Liver (tissue), 8 donors: ENCODE measurements at regions not wholly inside any gene's neighbourhood (a gene's known extent, or its start where the extent isn't known, plus 50 kb on each side); places are given as distances from the start of the nearest gene placed in this dataset.

Experiments used
- DNase-seq: peaks from one replicate; pipeline ENCODE4 v3.0.0-alpha.2; 2017; ENCODE audit warnings: low spot score
- H3K27ac ChIP-seq, 2 donors: one replicate each; pipeline ENCODE4 v1.7.0; 2013; ENCODE audit warnings: inconsistent platforms in 2 of 2, low read length in 2 of 2, control low read depth in 1 of 2, low read depth in 1 of 2, mild to moderate bottlenecking in 1 of 2
- H3K27me3 ChIP-seq, 4 donors: one replicate each; pipeline versions ENCODE4 v1.6.1 to v1.7.0; 2013; ENCODE audit warnings: low read length in 3 of 4, inconsistent platforms in 1 of 4, mild to moderate bottlenecking in 1 of 4, moderate library complexity in 1 of 4; ENCODE audit not compliant: control insufficient read depth in 4 of 4, insufficient read depth in 4 of 4
- H3K36me3 ChIP-seq, 4 donors: one replicate each; pipeline versions ENCODE4 v1.6.1 to v1.7.0; 2013; ENCODE audit warnings: low read length in 3 of 4, mild to moderate bottlenecking in 3 of 4, low read depth in 1 of 4, moderate library complexity in 1 of 4; ENCODE audit not compliant: control insufficient read depth in 4 of 4, insufficient read depth in 3 of 4
- H3K4me1 ChIP-seq, 4 donors: one replicate each; pipeline versions ENCODE4 v1.6.1 to v1.7.0; 2013; ENCODE audit warnings: low read length in 3 of 4, mild to moderate bottlenecking in 3 of 4, moderate library complexity in 1 of 4; ENCODE audit not compliant: control insufficient read depth in 4 of 4, insufficient read depth in 4 of 4
- H3K4me3 ChIP-seq, 3 donors: one replicate each; pipeline versions ENCODE4 v1.6.1 to v1.7.0; 2013; ENCODE audit warnings: low read length in 3 of 3, control low read depth in 1 of 3, low read depth in 1 of 3, mild to moderate bottlenecking in 1 of 3
- H3K9ac ChIP-seq, 2 donors: one replicate each; pipeline ENCODE4 v1.7.0; 2013; ENCODE audit warnings: low read length in 2 of 2, mild to moderate bottlenecking in 2 of 2, moderate library complexity in 2 of 2, control low read depth in 1 of 2, low read depth in 1 of 2
- H3K9me3 ChIP-seq, 4 donors: one replicate each; pipeline versions ENCODE4 v1.6.1 to v1.7.0; 2013; ENCODE audit warnings: low read length in 3 of 4; ENCODE audit not compliant: control insufficient read depth in 4 of 4
- FOXA1 ChIP-seq: IDR thresholded peaks from 2 replicates; pipeline ENCODE4 v1.6.1; 2016; ENCODE audit warnings: antibody characterized with exemption
- FOXA2 ChIP-seq: IDR thresholded peaks from 2 replicates; pipeline ENCODE4 v1.6.1; 2016; ENCODE audit warnings: antibody characterized with exemption
- GABPA ChIP-seq, 2 donors: IDR thresholded peaks in 1 of 2; conservative IDR thresholded peaks in 1 of 2; 2 replicates each; pipeline ENCODE4 v1.6.1; 2016; ENCODE audit warnings: antibody characterized with exemption in 2 of 2, mild to moderate bottlenecking in 1 of 2, moderate library complexity in 1 of 2
- HNF4G ChIP-seq: IDR thresholded peaks from 2 replicates; pipeline ENCODE4 v1.6.1; 2016; ENCODE audit warnings: antibody characterized with exemption
- JUND ChIP-seq, 2 donors: IDR thresholded peaks; 2 replicates each; pipeline ENCODE4 v1.6.1; 2016; ENCODE audit warnings: antibody characterized with exemption in 2 of 2
- NR2F2 ChIP-seq: IDR thresholded peaks from 2 replicates; pipeline ENCODE4 v1.6.1; 2016; ENCODE audit warnings: antibody characterized with exemption
- RAD21 ChIP-seq, 2 donors: IDR thresholded peaks; 2 replicates each; pipeline ENCODE4 v1.6.1; 2016; ENCODE audit warnings: antibody characterized with exemption in 2 of 2, mild to moderate bottlenecking in 2 of 2
- RXRA ChIP-seq, 2 donors: IDR thresholded peaks; 2 replicates each; pipeline ENCODE4 v1.6.1; 2017 to 2018; ENCODE audit warnings: antibody characterized with exemption in 2 of 2, mild to moderate bottlenecking in 1 of 2
- SP1 ChIP-seq: IDR thresholded peaks from 2 replicates; pipeline ENCODE4 v1.6.1; 2018; ENCODE audit warnings: antibody characterized with exemption, mild to moderate bottlenecking
- TAF1 ChIP-seq: conservative IDR thresholded peaks from 2 replicates; pipeline ENCODE4 v1.6.1; 2016; ENCODE audit warnings: antibody characterized with exemption, mild to moderate bottlenecking
- YY1 ChIP-seq: IDR thresholded peaks from 2 replicates; pipeline ENCODE4 v1.6.1; 2016; ENCODE audit warnings: antibody characterized with exemption, mild to moderate bottlenecking
- WGBS: extraction: QIAGEN DNeasy Blood & Tissue Kit; methylation state at CpG from one replicate; pipeline ENCODE4 v1.1.7; 2013; 5-methylcytosine and 5-hydroxymethylcytosine counted together
- TF ChIP-seq, protein P1 (sequence below): IDR thresholded peaks from 2 replicates; pipeline ENCODE4 v1.6.1; 2016; ENCODE audit warnings: antibody characterized with exemption
- TF ChIP-seq, protein P2 (sequence below): IDR thresholded peaks from 2 replicates; pipeline ENCODE4 v1.6.1; 2016; ENCODE audit warnings: antibody characterized with exemption
- TF ChIP-seq, protein P3 (sequence below): IDR thresholded peaks from 2 replicates; pipeline ENCODE4 v1.6.1; 2016; ENCODE audit warnings: antibody characterized with exemption, mild to moderate bottlenecking
- TF ChIP-seq, protein P4 (sequence below): IDR thresholded peaks from 2 replicates; pipeline ENCODE4 v1.6.1; 2016; ENCODE audit warnings: antibody characterized with exemption
- TF ChIP-seq, protein P5 (sequence below): fragments of 150-350 bp; IDR thresholded peaks from 2 replicates; pipeline ENCODE4 v1.5.1; 2017; ENCODE audit warnings: improper control_type of control experiment, low read depth, low read length; ENCODE audit not compliant: missing input control
- donor health status: healthy.
- donor health status: healthy.
- donor health status: healthy.
- donor health status: healthy.
- donor health status: healthy.

DNA sequence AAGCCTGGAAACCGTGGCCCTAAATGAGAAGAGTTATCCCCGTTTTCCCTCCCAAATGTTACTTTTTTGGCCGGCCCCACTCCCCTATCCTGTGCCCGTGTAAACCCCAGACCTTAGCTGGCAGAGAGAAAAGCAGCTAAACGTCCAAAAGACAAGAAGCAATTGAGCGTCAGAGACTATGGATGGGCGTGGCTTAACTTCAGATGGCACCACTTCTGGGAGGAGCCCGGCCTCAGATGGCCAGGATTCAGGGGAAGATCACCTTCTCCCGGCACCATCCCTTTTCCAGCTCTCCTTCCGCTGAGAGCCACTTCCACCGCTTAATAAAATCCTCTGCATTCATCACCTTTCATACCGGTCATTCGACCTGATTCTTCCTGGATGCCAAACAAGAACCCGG lies 350.1 kb upstream of the PCDH7 start:
- Histone ChIP-seq H3K27me3 (no peaks in the 10 kb centered on the region), H3K9me3 (no peaks in the 10 kb centered on the region), H3K4me3 (no peak overlapping the region), H3K27ac (no peak overlapping the region), H3K36me3 (no peaks in the 10 kb centered on the region), H3K9ac (no peak overlapping the region), H3K4me1 (no peaks in the 10 kb centered on the region)
- 74% methylated on average over 14 of the region's 14 CpGs for WGBS
- no peak for DNase-seq
- TF ChIP-seq, protein P1, sequence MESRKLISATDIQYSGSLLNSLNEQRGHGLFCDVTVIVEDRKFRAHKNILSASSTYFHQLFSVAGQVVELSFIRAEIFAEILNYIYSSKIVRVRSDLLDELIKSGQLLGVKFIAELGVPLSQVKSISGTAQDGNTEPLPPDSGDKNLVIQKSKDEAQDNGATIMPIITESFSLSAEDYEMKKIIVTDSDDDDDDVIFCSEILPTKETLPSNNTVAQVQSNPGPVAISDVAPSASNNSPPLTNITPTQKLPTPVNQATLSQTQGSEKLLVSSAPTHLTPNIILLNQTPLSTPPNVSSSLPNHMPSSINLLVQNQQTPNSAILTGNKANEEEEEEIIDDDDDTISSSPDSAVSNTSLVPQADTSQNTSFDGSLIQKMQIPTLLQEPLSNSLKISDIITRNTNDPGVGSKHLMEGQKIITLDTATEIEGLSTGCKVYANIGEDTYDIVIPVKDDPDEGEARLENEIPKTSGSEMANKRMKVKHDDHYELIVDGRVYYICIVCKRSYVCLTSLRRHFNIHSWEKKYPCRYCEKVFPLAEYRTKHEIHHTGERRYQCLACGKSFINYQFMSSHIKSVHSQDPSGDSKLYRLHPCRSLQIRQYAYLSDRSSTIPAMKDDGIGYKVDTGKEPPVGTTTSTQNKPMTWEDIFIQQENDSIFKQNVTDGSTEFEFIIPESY: no peak
- TF ChIP-seq GABPA (IDR thresholded peaks at IDR 0.05 in 1 of 2, conservative IDR thresholded peaks at IDR 0.05 in 1 of 2) (no peak), SP1 (no peak), YY1 (no peak), JUND (IDR thresholded peaks at IDR 0.05) (no peak), FOXA2 (no peak), NR2F2 (no peak), RXRA (IDR thresholded peaks at IDR 0.05) (no peak), TAF1 (no peak), FOXA1 (no peak), RAD21 (IDR thresholded peaks at IDR 0.05) (no peak), HNF4G (no peak)
- TF ChIP-seq, protein P2, sequence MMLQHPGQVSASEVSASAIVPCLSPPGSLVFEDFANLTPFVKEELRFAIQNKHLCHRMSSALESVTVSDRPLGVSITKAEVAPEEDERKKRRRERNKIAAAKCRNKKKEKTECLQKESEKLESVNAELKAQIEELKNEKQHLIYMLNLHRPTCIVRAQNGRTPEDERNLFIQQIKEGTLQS: no peak
- TF ChIP-seq, protein P3, sequence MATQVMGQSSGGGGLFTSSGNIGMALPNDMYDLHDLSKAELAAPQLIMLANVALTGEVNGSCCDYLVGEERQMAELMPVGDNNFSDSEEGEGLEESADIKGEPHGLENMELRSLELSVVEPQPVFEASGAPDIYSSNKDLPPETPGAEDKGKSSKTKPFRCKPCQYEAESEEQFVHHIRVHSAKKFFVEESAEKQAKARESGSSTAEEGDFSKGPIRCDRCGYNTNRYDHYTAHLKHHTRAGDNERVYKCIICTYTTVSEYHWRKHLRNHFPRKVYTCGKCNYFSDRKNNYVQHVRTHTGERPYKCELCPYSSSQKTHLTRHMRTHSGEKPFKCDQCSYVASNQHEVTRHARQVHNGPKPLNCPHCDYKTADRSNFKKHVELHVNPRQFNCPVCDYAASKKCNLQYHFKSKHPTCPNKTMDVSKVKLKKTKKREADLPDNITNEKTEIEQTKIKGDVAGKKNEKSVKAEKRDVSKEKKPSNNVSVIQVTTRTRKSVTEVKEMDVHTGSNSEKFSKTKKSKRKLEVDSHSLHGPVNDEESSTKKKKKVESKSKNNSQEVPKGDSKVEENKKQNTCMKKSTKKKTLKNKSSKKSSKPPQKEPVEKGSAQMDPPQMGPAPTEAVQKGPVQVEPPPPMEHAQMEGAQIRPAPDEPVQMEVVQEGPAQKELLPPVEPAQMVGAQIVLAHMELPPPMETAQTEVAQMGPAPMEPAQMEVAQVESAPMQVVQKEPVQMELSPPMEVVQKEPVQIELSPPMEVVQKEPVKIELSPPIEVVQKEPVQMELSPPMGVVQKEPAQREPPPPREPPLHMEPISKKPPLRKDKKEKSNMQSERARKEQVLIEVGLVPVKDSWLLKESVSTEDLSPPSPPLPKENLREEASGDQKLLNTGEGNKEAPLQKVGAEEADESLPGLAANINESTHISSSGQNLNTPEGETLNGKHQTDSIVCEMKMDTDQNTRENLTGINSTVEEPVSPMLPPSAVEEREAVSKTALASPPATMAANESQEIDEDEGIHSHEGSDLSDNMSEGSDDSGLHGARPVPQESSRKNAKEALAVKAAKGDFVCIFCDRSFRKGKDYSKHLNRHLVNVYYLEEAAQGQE: no peak
- TF ChIP-seq, protein P4, sequence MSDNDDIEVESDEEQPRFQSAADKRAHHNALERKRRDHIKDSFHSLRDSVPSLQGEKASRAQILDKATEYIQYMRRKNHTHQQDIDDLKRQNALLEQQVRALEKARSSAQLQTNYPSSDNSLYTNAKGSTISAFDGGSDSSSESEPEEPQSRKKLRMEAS: no peak

DNA sequence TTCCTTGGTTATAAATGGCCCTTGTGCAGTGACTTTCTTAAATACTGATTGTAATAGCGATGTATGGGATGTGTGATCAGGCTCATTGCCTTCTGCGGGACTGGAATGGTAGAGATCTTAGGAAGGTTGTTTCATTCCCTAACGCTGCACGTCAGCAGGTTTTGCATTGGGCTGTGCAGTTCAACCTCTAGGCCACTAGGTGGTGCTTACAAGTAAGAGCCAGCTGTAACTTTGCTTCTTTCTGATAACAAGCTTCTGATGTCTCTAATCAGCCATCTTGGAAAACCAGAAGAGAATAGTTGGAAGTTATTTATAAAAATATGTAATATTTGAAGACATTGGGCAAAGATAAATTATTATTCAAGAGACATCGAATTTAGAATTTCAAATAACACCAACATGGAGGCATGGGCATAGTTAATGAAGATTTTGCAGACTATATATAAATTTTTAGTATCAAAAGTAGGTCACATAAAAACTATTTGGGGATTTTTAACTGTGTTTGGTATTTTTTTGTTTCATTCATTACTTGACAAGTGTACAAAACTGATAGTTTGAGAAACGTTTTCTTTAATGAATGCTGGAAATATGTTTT lies 339.7 kb upstream of the PCDH7 start:
- no peaks in the 10 kb centered on the region for H3K9me3 ChIP-seq
- H3K36me3 ChIP-seq: no peaks in the 10 kb centered on the region

More for the DNA sequence above, 339.7 kb upstream of the PCDH7 start:
- TF ChIP-seq YY1 (peak; percentile 51), FOXA1 (no peak), FOXA2 (no peak), RAD21 (IDR thresholded peaks at IDR 0.05) (peak; percentile 43 to 72)
- TF ChIP-seq, protein P5, sequence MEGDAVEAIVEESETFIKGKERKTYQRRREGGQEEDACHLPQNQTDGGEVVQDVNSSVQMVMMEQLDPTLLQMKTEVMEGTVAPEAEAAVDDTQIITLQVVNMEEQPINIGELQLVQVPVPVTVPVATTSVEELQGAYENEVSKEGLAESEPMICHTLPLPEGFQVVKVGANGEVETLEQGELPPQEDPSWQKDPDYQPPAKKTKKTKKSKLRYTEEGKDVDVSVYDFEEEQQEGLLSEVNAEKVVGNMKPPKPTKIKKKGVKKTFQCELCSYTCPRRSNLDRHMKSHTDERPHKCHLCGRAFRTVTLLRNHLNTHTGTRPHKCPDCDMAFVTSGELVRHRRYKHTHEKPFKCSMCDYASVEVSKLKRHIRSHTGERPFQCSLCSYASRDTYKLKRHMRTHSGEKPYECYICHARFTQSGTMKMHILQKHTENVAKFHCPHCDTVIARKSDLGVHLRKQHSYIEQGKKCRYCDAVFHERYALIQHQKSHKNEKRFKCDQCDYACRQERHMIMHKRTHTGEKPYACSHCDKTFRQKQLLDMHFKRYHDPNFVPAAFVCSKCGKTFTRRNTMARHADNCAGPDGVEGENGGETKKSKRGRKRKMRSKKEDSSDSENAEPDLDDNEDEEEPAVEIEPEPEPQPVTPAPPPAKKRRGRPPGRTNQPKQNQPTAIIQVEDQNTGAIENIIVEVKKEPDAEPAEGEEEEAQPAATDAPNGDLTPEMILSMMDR: peak; percentile 67
- WGBS: 39% methylated on average over 6 of the region's 6 CpGs
- Histone ChIP-seq H3K4me3 (no peak overlapping the region), H3K27ac (no peak overlapping the region), H3K4me1 (no peaks in the 10 kb centered on the region), H3K27me3 (no peaks in the 10 kb centered on the region), H3K9ac (no peak overlapping the region)
- no peak for DNase-seq
